T-cell (primary cell): ENCODE measurements at regions not wholly inside any gene's neighbourhood (a gene's known extent, or its start where the extent isn't known, plus 50 kb on each side); places are given as distances from the start of the nearest gene placed in this dataset.

Experiments
- ATAC-seq, 4 experiments: fragments of 200-7000 bp in 3 of 4; fragments of 150-1000 bp in 1 of 4; cut with Tn5 transposase; replicated peaks in 1 of 4; 1 replicate in 3 of 4; 2 replicates in 1 of 4; pipeline ENCODE4 v1.10.0; 2021; ENCODE audit warnings: moderate library complexity in 3 of 4, mild to moderate bottlenecking in 2 of 4, moderate number of reproducible peaks in 1 of 4
- CTCF ChIA-PET, 2 donors: fragments of 300-600 bp; sonication (Branson Sonifier 250); formaldehyde crosslinking; loops; one replicate each; lab custom pipeline; 2022; ENCODE audit warnings: antibody characterized with exemption in 2 of 2; lab: Charles Lee
- POLR2A ChIA-PET, 2 donors: fragments of 300-600 bp; sonication (Branson Sonifier 250); formaldehyde crosslinking; loops; one replicate each; lab custom pipeline; 2022; ENCODE audit warnings: antibody characterized with exemption in 2 of 2; lab: Charles Lee
- DNase-seq, 35 experiments: peaks; one replicate each; pipeline versions ENCODE4 v3.0.0 to v3.0.0-alpha.2; 2013 to 2023
- H3K27ac ChIP-seq: one replicate; pipeline ENCODE4 v1.5.1; 2013; ENCODE audit warnings: low read length
- H3K27me3 ChIP-seq, 2 experiments: replicated peaks in 1 of 2; 1 replicate in 1 of 2; 2 replicates in 1 of 2; pipeline versions ENCODE4 v1.6.1 to v1.7.0; 2013; ENCODE audit warnings: low read length in 1 of 2, mixed read lengths in 1 of 2; ENCODE audit not compliant: control insufficient read depth in 2 of 2, insufficient read depth in 2 of 2; ENCODE audit errors: extremely low read depth in 1 of 2
- H3K36me3 ChIP-seq, 2 donors: 1 replicate in 1 of 2; 2 replicates in 1 of 2; pipeline versions ENCODE4 v1.6.1 to v1.7.0; 2013; ENCODE audit warnings: low read length in 1 of 2; ENCODE audit not compliant: control insufficient read depth in 2 of 2, insufficient read depth in 1 of 2; ENCODE audit errors: extremely low read depth in 1 of 2
- H3K4me1 ChIP-seq, 2 experiments: 1 replicate in 1 of 2; 2 replicates in 1 of 2; pipeline versions ENCODE4 v1.6.1 to v1.7.0; 2013; ENCODE audit warnings: low read length in 2 of 2, mixed read lengths in 1 of 2; ENCODE audit not compliant: insufficient read depth in 2 of 2, control insufficient read depth in 1 of 2; ENCODE audit errors: extremely low read depth in 1 of 2
- H3K4me3 ChIP-seq, 2 donors: 1 replicate in 1 of 2; 2 replicates in 1 of 2; pipeline versions ENCODE4 v1.5.1 to v1.7.0; 2013; ENCODE audit warnings: mild to moderate bottlenecking in 2 of 2, low read length in 1 of 2, moderate library complexity in 1 of 2; ENCODE audit not compliant: control insufficient read depth in 1 of 2; ENCODE audit errors: extremely low read depth in 1 of 2
- H3K9me3 ChIP-seq: 2 replicates; pipeline ENCODE4 v1.7.0; 2013
- H3K27ac Mint-ChIP-seq, 2 donors: one replicate each; pipeline ENCODE4 v1.8.0; 2020 to 2021; ENCODE audit warnings: mild to moderate bottlenecking in 2 of 2, mixed read lengths in 2 of 2
- H3K27me3 Mint-ChIP-seq, 2 donors: one replicate each; pipeline ENCODE4 v1.8.0; 2021 to 2022; ENCODE audit warnings: mixed read lengths in 2 of 2
- H3K36me3 Mint-ChIP-seq: one replicate; pipeline ENCODE4 v1.8.0; 2021; ENCODE audit warnings: mixed read lengths
- H3K4me1 Mint-ChIP-seq, 3 donors: one replicate each; pipeline ENCODE4 v1.8.0; 2020 to 2022; ENCODE audit warnings: mixed read lengths in 3 of 3, mild to moderate bottlenecking in 1 of 3
- H3K4me3 Mint-ChIP-seq, 3 donors: one replicate each; pipeline ENCODE4 v1.8.0; 2020 to 2022; ENCODE audit warnings: mild to moderate bottlenecking in 3 of 3, mixed read lengths in 3 of 3, moderate library complexity in 3 of 3
- H3K9me3 Mint-ChIP-seq, 3 donors: one replicate each; pipeline ENCODE4 v1.8.0; 2020 to 2022; ENCODE audit warnings: mixed read lengths in 3 of 3
- WGBS: methylation state at CpG from one replicate; pipeline ENCODE4 v1.1.5; 2013; ENCODE audit warnings: missing lambda C conversion rate; ENCODE audit not compliant: insufficient coverage; 5-methylcytosine and 5-hydroxymethylcytosine counted together

GRCh38 chr21:41655259-41655658 lies 111.6 kb downstream of the RIPK4 start:
- ATAC-seq, result no peak
- POLR2A ChIA-PET, result no interaction called here
- no CpG with 5 or more reads among the region's 4 CpGs for WGBS

GRCh38 chr21:41653954-41654491 lies 112.8 kb downstream of the RIPK4 start:
- no peaks in the 10 kb centered on the region for H3K4me1 ChIP-seq
- no peaks in the 10 kb centered on the region for H3K36me3 ChIP-seq
- no peak overlapping the region for H3K4me3 ChIP-seq
- WGBS, result 75% methylated on average over 1 of the region's 3 CpGs
- Mint-ChIP-seq H3K36me3 (no peaks in the 10 kb centered on the region), H3K27me3 (peaks cover 9 to 20% of the 10 kb centered on the region in 2 donors), H3K9me3 (no peaks in the 10 kb centered on the region), H3K4me1 (no peaks in the 10 kb centered on the region), H3K4me3 (no peak overlapping the region), H3K27ac (no peak overlapping the region)
- no peak for ATAC-seq
- no peak for DNase-seq
- no peak overlapping the region for H3K27ac ChIP-seq
- ChIA-PET POLR2A (no interaction called here), CTCF (no interaction called here)
- H3K9me3 ChIP-seq, result no peaks in the 10 kb centered on the region
- peaks cover 0 to 7% of the 10 kb centered on the region in 2 experiments for H3K27me3 ChIP-seq

More at GRCh38 chr21:41655259-41655658, 111.6 kb downstream of the RIPK4 start:
- H3K36me3 ChIP-seq, result no peaks in the 10 kb centered on the region
- Mint-ChIP-seq H3K36me3 (no peaks in the 10 kb centered on the region), H3K27me3 (peaks cover 9 to 20% of the 10 kb centered on the region in 2 donors), H3K4me3 (no peak overlapping the region), H3K4me1 (no peaks in the 10 kb centered on the region), H3K27ac (no peak overlapping the region), H3K9me3 (no peaks in the 10 kb centered on the region)
- H3K27me3 ChIP-seq, result peaks cover 0 to 18% of the 10 kb centered on the region in 2 experiments
- no peak overlapping the region for H3K4me3 ChIP-seq
- no peak for DNase-seq
- CTCF ChIA-PET, result no interaction called here
- H3K9me3 ChIP-seq, result no peaks in the 10 kb centered on the region
- no peaks in the 10 kb centered on the region for H3K4me1 ChIP-seq
- no peak overlapping the region for H3K27ac ChIP-seq

- POLR2A ChIA-PET, result no interaction called here
- Mint-ChIP-seq H3K27me3 (peaks cover 11 to 20% of the 10 kb centered on the region in 2 donors), H3K4me3 (no peak overlapping the region), H3K36me3 (no peaks in the 10 kb centered on the region), H3K9me3 (no peaks in the 10 kb centered on the region), H3K27ac (no peak overlapping the region), H3K4me1 (no peaks in the 10 kb centered on the region)
- 87% methylated on average over 5 of the region's 13 CpGs for WGBS
- Histone ChIP-seq H3K27ac (no peak overlapping the region), H3K9me3 (no peaks in the 10 kb centered on the region), H3K4me1 (no peaks in the 10 kb centered on the region), H3K4me3 (no peak overlapping the region), H3K27me3 (peaks cover 0 to 8% of the 10 kb centered on the region in 2 experiments), H3K36me3 (no peaks in the 10 kb centered on the region)
- no peak for DNase-seq
- CTCF ChIA-PET, result no interaction called here
- no peak for ATAC-seq
Measured at GRCh38 chr21:41653243-41653953, 113.5 kb downstream of the RIPK4 start.

- Histone ChIP-seq H3K9me3 (no peaks in the 10 kb centered on the region), H3K36me3 (no peaks in the 10 kb centered on the region), H3K4me1 (no peaks in the 10 kb centered on the region), H3K27me3 (peaks cover 0 to 7% of the 10 kb centered on the region in 2 experiments), H3K4me3 (no peak overlapping the region), H3K27ac (no peak overlapping the region)
- ATAC-seq (no peak), DNase-seq (no peak)
- H3K4me3 Mint-ChIP-seq, result no peak overlapping the region
- 92% methylated on average over 4 of the region's 6 CpGs for WGBS
- no peaks in the 10 kb centered on the region for H3K36me3 Mint-ChIP-seq
- ChIA-PET POLR2A (no interaction called here), CTCF (no interaction called here)
- no peak overlapping the region for H3K27ac Mint-ChIP-seq
- H3K4me1 Mint-ChIP-seq, result no peaks in the 10 kb centered on the region
- H3K27me3 Mint-ChIP-seq, result peaks cover 16 to 21% of the 10 kb centered on the region in 2 donors
- H3K9me3 Mint-ChIP-seq, result no peaks in the 10 kb centered on the region
Measured at GRCh38 chr21:41651830-41652229, 115.0 kb downstream of the RIPK4 start.

GRCh38 chr21:41651406-41651805 lies 115.4 kb downstream of the RIPK4 start:
- CTCF ChIA-PET, result no interaction called here
- H3K27me3 ChIP-seq, result peaks cover 0 to 5% of the 10 kb centered on the region in 2 experiments
- H3K36me3 ChIP-seq, result no peaks in the 10 kb centered on the region
- no peaks in the 10 kb centered on the region for H3K4me1 ChIP-seq
- no peaks in the 10 kb centered on the region for H3K4me1 Mint-ChIP-seq
- POLR2A ChIA-PET, result no interaction called here
- no peak overlapping the region for H3K4me3 ChIP-seq
- no peaks in the 10 kb centered on the region for H3K36me3 Mint-ChIP-seq
- whole genome bisulfite sequencing, result 15% methylated on average over 4 of the region's 8 CpGs
- no peak overlapping the region for H3K27ac Mint-ChIP-seq
- no peaks in the 10 kb centered on the region for H3K9me3 Mint-ChIP-seq
- ATAC-seq, result no peak
- no peak overlapping the region for H3K27ac ChIP-seq
- H3K27me3 Mint-ChIP-seq, result peaks cover 16 to 17% of the 10 kb centered on the region in 2 donors
- no peak for DNase-seq
- H3K4me3 Mint-ChIP-seq, result no peak overlapping the region
- no peaks in the 10 kb centered on the region for H3K9me3 ChIP-seq

- H3K27me3 Mint-ChIP-seq, result peaks cover 15 to 17% of the 10 kb centered on the region in 2 donors
- H3K9me3 Mint-ChIP-seq, result no peaks in the 10 kb centered on the region
- H3K36me3 ChIP-seq, result no peaks in the 10 kb centered on the region
- DNase-seq (no peak), ATAC-seq (no peak)
- no peaks in the 10 kb centered on the region for H3K9me3 ChIP-seq
- POLR2A ChIA-PET, result no interaction called here
- no peak overlapping the region for H3K4me3 Mint-ChIP-seq
- H3K27me3 ChIP-seq, result peaks cover 0 to 8% of the 10 kb centered on the region in 2 experiments
- H3K4me3 ChIP-seq, result no peak overlapping the region
- H3K36me3 Mint-ChIP-seq, result no peaks in the 10 kb centered on the region
- no peaks in the 10 kb centered on the region for H3K4me1 Mint-ChIP-seq
- WGBS, result 87% methylated on average over 17 of the region's 19 CpGs
- H3K27ac ChIP-seq, result no peak overlapping the region
- H3K4me1 ChIP-seq, result no peaks in the 10 kb centered on the region
- CTCF ChIA-PET, result no interaction called here
- no peak overlapping the region for H3K27ac Mint-ChIP-seq
Measured at GRCh38 chr21:41650526-41651145, 116.2 kb downstream of the RIPK4 start.
